GM21381 (cell line): ENCODE measurements at regions not wholly inside any gene's neighbourhood (a gene's known extent, or its start where the extent isn't known, plus 50 kb on each side); places are given as distances from the start of the nearest gene placed in this dataset.

ENCODE experiments used
- ATAC-seq: cut with Tn5 transposase; IDR thresholded peaks from one replicate; pipeline ENCODE4 v1.9.1; 2021; ENCODE audit warnings: mild to moderate bottlenecking, moderate library complexity; ENCODE audit not compliant: unreplicated experiment

DNA sequence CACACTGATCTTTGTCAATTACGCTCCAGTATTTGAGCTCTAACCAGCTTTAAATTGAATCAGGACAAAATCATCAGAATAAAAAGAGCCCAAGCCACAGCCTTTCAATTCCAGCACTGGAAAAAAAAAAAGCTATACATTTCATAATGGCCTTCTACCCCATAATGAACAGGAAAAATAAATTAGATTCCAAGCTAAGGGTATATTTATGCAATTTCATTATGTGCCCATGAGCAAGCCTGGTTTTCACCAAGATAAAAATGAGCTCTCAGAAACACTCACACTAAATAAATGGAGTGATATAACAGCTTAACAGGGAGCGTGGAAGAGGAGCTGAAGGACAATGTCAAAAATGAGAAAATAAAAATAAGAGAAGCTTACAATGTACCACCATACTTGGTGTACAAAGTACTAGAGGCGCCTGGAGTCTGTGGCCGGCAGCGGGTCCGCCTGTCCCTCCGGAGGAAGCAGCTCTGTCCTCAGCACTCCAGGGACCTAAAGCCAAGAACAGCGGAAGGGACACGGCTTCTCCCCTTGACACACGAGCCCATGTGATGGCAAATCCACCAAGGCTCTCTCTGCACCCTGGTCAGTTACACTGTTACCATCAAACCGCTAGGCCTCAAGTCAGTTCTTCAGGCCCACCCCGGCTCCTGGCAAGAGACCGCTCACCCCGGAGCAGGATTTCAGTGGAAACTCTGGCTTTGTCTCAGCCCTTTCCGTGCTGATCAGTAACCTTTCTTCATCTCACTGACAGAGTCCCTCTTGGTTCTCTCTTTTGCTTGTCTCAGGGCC, 69.6 kb downstream of the RBFOX3 start:
- ATAC-seq, result no peak

DNA sequence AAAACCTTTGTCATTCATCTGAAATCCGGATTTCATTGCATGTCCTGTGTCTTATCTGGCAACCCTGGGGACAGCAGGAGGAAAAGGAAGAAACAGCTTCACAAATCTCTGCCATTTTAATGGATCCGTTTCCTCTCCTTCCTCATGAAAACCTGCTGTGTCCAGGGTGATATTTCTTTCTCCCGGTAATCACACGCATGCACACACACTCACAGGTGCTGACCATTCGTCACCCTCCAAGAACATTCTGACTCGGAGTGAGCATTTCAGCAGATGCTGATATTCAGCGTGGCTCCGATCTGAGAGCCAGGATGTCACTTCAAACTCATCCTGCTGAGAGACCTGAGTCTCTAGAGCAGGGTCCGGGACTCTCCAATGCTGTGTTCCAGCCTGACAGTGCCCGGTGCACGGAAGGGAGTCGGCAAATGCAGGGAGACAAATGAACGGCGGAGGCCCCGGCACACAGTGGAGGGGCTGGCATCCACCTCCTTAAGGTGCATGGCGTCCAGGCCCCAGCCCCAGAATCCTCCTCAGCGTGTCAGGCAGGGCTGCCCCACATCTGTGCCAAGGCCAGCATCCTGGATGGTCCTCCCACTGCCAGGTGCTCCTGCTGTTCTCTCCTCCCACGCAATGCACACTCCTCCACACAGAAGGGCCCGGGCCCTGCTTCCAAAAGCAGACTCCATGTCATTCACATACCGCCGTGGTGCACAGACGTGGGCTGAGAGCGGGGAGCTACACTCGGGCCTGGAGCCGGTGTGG, 70.7 kb downstream of the RBFOX3 start:
- ATAC-seq, result no peak

DNA sequence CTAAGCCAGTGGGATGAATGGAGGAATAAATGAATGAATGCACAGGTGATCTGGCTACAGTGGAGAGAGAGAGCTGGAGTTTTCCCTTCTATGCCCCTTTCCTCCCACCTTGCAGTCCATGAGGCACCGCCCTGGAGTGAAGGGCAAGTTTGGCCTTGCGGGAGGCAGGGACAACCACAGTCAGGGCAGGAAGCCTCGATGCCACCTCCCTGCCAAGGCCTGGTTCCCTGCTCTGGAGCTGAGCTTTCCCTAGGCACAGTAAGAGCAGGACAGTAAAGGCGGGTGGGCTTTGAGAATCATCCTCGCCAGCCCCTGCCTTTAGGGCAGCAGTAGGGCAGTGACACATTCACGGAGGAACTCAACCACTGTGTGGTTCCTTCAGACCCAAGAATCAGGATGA, 72.6 kb downstream of the RBFOX3 start:
- ATAC-seq, result no peak

DNA sequence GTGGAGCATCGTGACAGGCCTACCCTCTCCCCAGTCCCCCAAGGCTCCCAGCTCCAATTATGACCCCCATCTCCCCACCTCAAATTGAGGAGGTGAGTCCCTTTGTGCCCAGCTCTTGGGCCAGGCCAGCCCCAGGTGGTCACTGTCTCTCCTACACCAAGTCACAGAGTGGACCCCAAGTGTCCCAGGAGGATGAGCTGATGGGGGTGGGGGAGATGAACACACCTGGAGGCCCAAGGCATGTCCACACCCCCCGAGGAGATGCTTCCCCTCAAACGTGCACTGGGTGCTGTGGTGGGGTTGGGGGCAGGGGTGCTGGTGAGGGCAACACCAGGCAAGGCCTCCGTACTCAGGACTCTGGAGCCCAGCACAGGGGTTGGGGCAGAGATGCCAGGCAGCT, 73.2 kb downstream of the RBFOX3 start:
- ATAC-seq, result no peak

DNA sequence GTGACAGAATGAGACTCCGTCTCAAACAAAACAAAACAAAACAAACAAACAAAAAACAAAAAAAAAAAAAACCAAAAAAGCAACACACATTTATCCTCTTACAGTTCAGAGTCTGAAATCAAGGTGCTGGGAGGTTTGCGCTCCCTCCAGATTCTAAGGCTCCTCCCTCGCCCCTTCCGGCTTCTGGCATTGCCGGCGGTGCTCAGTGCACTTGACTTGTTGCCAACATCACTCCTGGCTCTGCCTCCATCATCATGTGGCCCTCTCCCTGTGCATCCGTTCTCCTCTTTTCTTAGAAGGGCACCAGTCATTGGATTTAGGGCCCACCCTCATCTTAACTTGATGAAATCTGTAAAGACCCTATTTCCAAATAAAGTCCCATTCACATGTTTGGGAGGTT, 73.8 kb downstream of the RBFOX3 start:
- no peak for ATAC-seq

DNA sequence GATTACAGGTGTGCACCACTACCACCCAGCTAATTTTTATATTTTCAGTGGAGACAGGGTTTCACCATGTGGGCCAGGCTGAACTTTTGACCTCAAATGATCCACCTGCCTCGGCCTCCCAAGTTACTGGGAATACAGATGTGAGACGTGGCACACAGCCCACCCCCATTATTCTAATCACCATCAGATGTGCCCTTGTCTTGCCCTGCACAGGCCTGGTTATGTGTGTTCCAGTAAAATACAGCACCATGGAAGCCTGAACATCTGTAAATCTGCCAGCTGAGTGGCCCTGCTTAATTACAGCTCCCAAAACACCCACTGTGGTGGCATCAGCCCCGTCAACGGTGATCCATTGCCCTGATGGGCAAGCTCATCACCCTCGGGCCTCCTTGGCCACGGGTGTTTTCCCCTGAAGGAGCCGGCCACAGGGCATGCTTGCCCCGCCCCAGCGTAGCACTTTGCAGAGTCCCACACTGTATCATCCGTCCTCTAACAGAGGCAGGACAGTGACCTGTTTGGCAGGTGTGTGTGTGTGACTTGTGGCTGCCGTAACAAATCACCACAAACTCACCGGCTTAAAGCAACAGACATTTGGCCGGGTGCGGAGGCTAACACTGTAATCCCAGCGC, 74.5 kb downstream of the RBFOX3 start:
- ATAC-seq, result no peak

DNA sequence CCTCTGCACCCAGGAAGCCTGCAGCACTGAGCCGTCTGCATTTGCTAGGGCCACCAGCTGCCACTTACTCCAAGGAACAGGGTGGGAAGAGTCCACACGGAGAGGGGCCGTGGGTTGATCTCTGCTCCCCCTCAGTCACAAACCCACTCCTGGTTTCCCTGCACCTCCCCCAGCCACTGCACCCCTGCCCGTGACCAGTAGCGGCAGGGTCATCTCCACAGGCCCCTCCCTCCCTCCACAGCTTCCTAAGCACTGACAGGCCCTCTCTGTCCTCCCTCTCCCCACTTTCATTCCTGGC, 75.2 kb downstream of the RBFOX3 start:
- no peak for ATAC-seq

DNA sequence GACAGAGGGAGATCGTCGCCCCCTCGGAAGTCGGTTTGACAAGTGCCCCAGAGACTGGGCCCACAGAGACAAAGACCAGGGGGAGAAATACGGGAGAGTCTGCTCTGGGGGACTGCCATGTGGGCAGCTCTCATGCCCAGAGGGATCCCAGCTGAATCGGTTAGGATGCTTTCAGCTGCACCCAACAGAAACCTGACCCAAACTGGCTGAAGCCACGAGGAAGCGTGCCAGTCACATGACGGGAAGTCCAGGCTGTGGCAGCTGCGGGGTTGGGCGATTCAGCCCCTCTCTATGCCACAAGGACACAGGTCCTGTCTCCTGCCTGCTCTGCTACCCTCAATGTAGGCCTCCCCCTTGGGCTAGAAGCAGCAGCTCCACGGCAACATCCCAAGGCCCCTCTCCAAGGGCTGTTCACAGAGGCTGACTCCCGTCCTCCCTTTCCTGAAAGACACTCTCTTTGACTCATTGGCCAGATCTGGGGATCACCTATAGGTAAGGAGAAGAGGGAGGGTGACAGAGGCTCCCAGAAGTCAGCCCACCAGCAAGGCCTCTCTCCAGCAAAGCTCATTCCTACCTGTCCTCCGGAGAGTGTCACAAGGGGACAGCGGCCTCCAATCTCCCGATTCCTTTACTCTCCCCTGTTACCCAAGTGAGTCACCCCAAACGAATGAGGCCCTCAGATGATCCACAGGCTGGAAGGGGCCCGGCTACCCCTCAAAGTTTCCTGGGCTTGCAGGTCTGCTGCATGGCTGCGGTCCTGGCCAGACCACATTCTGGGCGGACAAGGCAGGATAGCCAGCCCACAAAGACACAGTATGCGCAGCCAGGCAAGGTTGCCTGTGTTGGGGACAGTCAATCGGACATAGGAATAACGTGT, 75.8 kb downstream of the RBFOX3 start:
- ATAC-seq, result no peak

DNA sequence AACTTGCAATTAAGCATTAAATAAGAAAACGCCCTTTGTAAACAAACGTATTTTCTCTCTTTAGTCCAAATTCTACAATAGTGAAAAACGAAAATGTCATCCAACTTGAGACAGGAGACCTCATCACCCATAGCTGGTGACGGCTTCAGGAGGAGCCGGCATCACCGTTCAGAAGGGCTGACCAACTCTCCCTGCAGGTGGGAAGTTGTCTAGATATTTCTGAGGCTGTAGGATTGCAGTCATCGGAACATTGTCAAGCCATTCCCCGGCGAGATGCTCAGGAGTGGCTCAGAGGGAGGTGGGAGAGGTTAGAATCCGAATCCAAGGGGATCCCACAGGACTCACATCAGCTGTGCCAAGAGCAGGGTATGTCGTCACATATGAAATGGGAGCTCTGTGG, 76.7 kb downstream of the RBFOX3 start:
- no peak for ATAC-seq

DNA sequence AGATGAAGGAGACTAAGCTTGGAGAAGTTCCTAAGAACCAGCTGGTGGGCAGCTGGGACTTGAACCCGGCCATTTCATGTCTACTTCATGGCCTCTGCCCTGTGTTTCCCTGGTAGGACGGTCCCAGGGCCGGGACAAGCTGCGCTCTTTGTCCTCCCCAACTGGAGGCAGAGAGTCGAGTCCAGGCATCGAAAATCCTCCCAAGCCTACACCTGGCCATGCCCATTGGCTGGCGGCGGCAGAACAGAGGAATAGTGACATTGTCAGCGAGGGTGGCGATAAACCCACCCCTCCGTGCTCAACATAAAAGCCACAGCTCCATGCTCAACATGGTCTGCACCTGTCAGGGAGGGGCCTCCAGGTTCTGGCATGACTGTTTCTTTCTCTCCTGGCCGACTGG, 77.7 kb downstream of the RBFOX3 start:
- ATAC-seq, result no peak

DNA sequence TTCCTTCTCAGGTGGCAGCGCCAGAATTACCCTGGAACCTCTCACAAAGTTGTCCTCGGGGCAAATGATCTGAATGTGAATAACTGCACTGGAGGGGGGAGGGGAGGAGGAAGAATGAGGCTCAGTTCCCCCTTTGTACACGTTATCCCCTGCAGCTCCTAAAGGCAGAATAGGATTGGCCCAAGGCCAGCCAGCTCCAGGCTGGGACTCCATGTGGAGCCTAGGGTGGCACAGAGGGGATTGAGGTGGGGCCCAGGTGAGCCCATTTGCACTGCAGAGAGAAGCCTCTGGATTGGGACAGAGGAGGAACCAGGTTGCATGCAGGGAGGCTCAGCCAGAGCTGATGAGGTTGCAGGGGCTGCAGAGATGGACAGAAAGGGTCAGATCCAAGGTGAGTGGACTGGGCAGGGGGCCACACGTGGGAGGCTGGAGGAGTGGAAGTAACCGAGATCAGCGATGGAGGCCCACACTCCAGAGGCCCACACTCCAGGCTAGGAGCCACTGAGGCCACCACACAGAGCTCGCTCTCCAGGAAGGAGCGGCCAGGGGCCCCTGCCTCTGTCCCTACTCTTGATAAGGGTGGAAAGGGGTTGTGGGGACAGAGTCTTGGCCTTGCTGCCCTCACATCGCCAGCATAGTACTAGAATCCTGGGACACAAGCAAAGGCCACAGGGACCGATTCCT, 78.6 kb downstream of the RBFOX3 start:
- ATAC-seq, result no peak

DNA sequence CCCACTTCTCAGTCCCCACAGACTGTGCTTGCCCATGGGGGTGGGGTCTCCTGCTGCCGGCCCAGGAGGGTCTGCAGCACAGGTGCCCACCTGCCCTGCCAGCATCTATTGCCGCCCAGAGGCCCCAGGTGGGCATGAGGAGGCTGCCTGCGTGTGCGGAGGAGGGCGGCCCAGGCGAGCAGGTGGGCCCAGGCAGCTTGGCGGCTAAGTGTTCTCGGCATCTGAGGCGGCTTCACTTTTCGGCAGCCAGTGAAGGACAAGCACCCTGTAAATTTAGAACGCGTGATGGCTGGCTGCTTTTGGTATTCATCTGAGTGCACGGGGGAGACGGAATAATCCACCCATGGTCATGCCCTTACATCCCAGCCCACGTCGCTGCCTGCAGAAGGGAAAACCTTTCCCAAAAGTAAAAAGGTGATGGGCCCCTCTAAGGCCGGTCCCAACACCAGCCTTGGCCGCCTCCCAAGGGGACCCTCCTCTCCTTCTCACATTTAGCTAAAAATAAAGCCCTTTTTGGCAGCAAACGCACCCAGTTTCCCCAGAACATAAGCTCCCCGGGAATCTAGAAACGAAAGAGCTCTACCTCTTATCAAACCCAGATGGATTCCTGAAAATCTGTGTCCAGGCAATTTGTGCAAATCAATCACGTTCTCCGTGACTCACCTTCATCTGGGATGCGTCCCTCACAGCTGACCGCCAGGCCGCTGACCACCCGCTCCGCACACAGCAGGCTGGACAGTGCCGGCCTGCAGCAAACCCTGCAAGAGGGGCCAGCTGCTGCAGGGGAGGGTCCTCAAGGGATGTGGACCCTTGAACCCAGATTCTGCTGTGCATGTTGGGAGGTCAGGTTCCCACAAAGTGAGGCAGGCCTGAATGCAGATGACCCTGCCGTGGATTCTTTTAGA, 79.4 kb downstream of the RBFOX3 start:
- no peak for ATAC-seq

DNA sequence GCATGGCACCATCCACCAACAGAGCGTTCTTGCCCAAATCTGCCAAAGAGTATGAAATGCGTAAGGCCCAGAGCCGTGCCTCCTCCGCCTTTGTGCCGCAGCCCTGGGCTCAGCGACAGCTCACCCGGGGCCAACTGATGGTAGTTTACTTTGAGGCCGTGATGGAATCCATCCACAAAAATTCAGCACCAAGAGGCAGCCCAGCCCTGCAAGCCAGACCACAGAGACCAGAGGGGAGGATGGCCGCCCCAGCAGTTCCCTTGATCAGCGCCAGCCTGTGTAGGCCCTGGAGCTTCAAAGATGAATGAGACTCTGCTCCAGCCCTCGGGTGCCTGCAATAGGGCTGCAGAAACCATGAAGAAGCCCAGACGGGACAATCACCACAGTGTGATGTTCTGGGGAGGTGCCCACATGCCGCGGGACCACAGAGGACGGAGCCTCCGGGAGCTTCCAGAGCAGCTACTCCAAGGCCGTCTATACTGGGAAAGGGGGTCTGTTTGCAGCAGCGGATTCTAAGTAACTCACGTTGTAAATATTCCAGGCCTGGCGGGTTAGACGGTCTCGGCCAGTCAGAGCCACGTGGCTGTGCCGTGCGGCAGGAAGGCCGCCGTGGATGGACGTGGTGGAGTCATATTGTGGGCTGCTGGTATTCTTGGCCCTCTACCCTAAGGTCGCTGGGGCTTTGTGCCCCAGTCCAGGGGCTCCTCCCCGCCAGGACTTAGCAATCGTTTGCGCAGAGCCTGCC, 80.3 kb downstream of the RBFOX3 start:
- no peak for ATAC-seq

DNA sequence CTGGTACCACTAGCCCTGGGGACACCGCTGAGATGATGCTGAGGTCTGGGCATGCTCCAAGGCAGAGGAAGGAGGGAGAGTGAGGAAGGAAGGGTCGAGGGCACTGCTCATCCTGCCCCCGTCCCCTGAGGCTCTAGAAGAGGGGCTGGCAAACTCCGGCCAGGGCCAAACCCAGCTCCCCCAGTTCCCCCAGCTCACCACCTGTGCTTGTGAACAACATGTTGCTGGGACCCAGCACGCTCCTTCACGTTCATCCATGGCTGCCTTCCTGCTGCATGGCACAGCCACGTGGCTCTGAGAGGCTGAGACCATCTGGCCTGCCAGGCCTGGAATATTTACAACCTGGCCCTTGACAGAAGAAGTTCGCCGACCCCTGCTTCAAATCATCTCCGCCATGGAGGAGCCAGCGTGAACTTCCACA, 81.2 kb downstream of the RBFOX3 start:
- no peak for ATAC-seq

DNA sequence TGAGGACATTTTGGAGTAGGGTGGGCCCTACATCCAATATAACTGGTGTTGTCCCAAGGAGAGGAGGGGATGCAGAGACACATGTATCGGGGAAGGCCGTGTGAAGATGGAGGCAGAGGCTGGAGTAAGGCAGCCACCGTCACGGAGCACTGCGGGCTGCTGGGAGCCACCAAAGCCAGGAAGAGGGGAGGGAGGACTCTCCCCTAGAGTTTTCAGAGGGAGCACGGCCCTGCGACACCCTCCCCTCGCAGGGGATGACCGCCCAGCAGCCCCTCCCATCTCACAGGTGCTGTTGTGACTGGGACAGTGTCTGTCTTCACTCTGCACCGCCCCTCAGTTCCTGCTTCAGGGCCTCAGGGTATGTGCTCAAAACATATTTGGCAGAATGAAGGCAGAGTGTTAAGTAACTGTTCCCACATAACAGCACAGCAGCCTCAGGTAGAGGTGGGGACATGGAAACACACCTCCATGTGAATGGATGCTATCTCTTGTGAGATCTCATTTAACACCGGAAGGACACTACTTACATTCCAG, 82.2 kb downstream of the RBFOX3 start:
- ATAC-seq, result no peak

DNA sequence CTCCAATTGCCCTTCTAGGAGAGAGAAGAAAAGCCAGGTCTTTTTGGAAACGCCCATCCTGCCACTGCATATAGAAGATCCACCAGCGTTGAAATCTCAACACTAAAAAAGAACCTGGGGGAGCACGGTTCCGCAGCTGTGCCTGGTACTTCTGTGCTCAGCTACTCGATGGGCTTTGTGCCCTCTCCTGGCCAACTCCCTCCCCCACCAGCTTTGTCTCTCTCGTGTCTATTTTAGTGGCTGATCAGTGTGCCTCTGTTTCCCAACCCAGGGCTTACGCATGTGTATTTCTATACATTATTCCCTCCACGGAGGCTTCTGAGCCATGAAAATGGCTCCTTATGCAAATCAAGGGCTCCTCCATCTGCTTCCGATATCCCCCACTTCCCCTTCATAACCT, 83.5 kb downstream of the RBFOX3 start:
- ATAC-seq, result no peak

DNA sequence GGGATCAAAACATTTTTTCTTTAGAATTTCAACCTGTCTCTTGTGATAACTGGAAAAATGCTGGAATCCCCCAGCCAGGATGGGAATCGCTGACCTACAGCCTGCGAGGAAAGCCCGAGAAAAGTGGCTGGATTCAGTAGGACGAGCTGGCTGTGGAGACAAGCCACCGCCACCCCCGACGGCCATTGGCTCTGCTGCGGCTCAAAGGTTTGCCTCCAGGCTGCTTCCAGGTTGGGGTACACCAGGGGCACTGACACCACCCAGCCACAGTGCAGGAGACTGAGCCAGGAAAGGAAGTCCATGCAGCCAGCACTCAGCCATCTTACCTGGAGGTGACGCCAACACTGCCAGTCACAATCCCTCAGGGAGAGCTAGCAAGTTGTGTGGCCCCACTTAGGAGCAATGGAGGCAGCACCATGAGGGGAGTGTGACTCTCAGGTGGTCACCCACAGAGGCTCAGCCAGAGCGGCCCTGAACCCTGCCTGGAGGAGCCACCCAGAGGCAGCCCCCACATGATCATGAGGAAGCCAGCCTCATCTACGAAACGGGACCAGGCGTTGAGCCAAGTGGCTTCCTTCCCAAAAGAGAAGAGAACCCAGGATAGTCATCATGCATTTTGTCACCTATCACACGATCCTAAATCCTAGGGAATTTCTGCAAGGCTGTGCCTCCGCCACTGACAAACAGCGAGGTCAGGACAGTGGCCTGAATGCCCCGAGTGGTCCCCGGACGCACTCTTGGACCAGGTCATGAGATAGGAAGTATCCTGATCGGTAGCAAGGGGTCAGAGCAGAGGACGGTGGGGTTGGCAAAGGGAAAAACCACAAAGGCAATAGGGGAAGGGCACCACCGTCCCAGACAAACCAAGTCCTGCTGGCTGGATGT, 84.8 kb downstream of the RBFOX3 start:
- no peak for ATAC-seq
